Panc1 (cell line): ENCODE measurements at regions not wholly inside any gene's neighbourhood (a gene's known extent, or its start where the extent isn't known, plus 50 kb on each side); places are given as distances from the start of the nearest gene placed in this dataset.
"Not testable (repeated sequence)": the region's sequence is repeated elsewhere in the genome, so short reads cannot be mapped to it uniquely, and the experiment has no call there.

Experiments
- ATAC-seq: fragments of 200-7000 bp; cut with Tn5 transposase; 2 replicates; pipeline ENCODE4 v1.9.1; 2020; ENCODE audit warnings: mild to moderate bottlenecking, moderate library complexity
- BruUV-seq: library from RNA; stranded (reverse); fragments of 400-500 nt; replicated peaks from 2 replicates; lab custom pipeline; 2021; lab: Mats Ljungman, UMichigan
- CTCF ChIA-PET: fragments of 300-600 bp; sonication (Branson Sonifier 250); formaldehyde crosslinking; loops from one replicate; lab custom pipeline; 2022; ENCODE audit warnings: antibody characterized with exemption; lab: Charles Lee
- POLR2A ChIA-PET: fragments of 300-600 bp; sonication (Branson Sonifier 250); formaldehyde crosslinking; loops from one replicate; lab custom pipeline; 2022; ENCODE audit warnings: antibody characterized with exemption; lab: Charles Lee
- DNase-seq: peaks from one replicate; pipeline ENCODE4 v3.0.0-alpha.2; 2010; ENCODE audit warnings: low read depth, low spot score
- H3K27ac ChIP-seq: 2 replicates; pipeline ENCODE4 v1.5.1; 2011; ENCODE audit warnings: mild to moderate bottlenecking, low read length, inconsistent platforms
- H3K27me3 ChIP-seq: fragments of 200-500 bp; sonication (Bioruptor generic); 2 replicates; pipeline ENCODE4 v1.6.0; 2014; ENCODE audit warnings: low read length, inconsistent platforms; ENCODE audit not compliant: control insufficient read depth, insufficient read depth
- H3K36me3 ChIP-seq: fragments of 200-500 bp; sonication (Bioruptor generic); 2 replicates; pipeline ENCODE4 v1.5.1; 2014; ENCODE audit warnings: inconsistent platforms, mild to moderate bottlenecking, low read length, moderate library complexity; ENCODE audit not compliant: control insufficient read depth, insufficient read depth
- H3K4me1 ChIP-seq: 2 replicates; pipeline ENCODE4 v1.5.1; 2011; ENCODE audit warnings: inconsistent platforms, mild to moderate bottlenecking, low read length, moderate library complexity; ENCODE audit not compliant: control insufficient read depth, insufficient read depth
- H3K4me3 ChIP-seq, 2 experiments: 2 replicates each; pipeline ENCODE4 v1.5.1; 2011 to 2012; ENCODE audit warnings: low read depth in 2 of 2, low read length in 2 of 2, mild to moderate bottlenecking in 2 of 2, inconsistent platforms in 1 of 2, moderate library complexity in 1 of 2
- H3K9me3 ChIP-seq: fragments of 200-500 bp; sonication (Bioruptor generic); 2 replicates; pipeline ENCODE4 v1.5.1; 2014; ENCODE audit warnings: low read depth, mild to moderate bottlenecking, inconsistent platforms, low read length, moderate library complexity; ENCODE audit not compliant: control insufficient read depth, insufficient read depth
- in situ Hi-C: cut with HindIII; loops from 2 replicates; pipeline ENCODE4 v1.10.0; 2016; ENCODE audit warnings: low sequenced_read_pairs, low pct_unique_long_range_greater_than_20kb
- intact Hi-C: fragments of 100-400 bp; cut with micrococcal nuclease; formaldehyde crosslinking; loops from one replicate; pipeline ENCODE4 v1.10.0; 2022; ENCODE audit not compliant: unreplicated experiment

DNA sequence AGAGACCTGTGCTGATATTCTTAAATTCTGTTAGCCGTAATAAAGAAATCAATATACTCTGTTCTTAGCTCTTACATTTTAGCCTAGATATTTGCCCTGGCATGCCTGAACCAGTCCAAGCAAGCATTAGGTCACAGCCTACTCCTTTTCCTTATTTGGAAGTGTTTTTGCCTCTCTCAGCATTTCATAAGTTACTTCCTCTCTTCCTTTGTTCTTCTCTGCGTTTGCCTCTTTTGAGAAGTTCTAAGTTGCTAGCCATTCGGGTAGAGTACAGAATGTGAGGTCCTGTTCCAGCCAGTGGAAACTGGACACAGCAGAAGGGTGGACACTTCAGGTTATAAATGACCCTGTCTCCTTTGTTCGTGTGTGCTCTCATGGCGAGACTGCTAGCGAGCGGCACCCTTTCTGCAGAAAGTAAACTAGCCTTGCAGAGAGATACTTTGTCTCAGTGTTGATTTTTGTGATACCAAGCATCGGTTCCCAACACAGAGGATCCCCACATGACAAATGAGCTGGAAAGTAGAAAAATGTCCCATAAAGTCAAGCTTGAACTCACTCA, 75.0 kb upstream of the FAM153A start:
- H3K36me3 ChIP-seq, CTCF ChIA-PET, H3K27ac ChIP-seq, H3K4me3 ChIP-seq, BruUV-seq, H3K27me3 ChIP-seq, ATAC-seq, POLR2A ChIA-PET, H3K4me1 ChIP-seq, H3K9me3 ChIP-seq, in situ Hi-C loops, DNase-seq, intact Hi-C loops: not testable (repeated sequence)

DNA sequence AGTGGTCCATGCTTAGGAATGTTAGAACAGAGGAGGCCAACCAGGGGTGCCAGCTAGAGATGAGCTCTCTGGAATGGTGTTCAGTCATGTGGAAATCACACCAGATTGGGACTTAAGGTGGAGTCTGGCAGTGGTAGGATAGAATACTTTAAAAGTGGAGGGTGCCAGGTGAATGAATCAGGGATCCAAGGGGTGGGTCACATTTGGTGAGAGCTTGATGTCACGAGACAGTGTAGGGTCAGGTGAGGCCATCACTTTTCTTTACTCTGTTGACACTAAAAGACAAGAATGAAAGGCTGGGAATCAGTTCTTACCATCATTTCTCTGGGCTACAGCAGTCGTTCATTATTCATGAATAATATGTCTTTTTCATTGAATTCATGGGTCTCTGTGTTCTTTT, 73.8 kb upstream of the FAM153A start:
- intact Hi-C loops, H3K4me3 ChIP-seq, H3K9me3 ChIP-seq, POLR2A ChIA-PET, H3K27me3 ChIP-seq, H3K4me1 ChIP-seq, H3K36me3 ChIP-seq, CTCF ChIA-PET, BruUV-seq, ATAC-seq, H3K27ac ChIP-seq, DNase-seq, in situ Hi-C loops: not testable (repeated sequence)

DNA sequence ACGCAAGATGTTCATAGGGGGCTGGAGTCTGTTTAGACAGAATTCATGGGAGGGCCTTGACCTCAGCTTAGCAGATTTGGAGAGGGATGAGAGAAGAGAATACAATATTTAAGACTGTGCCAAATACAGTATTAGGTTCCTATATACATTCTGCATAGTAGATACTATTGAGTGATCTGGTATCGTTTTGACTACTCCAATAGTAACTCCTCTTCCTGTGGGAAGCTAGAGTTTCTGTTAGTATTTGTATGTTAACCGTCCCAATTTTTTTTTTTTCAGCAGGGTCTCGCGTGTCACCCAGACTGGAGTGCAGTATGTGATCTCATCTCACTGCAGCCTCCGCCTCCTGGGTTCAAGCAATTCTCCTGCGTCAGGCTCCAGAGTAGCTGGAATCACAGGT, 65.2 kb upstream of the FAM153A start:
- intact Hi-C loops, result not testable (repeated sequence)

DNA sequence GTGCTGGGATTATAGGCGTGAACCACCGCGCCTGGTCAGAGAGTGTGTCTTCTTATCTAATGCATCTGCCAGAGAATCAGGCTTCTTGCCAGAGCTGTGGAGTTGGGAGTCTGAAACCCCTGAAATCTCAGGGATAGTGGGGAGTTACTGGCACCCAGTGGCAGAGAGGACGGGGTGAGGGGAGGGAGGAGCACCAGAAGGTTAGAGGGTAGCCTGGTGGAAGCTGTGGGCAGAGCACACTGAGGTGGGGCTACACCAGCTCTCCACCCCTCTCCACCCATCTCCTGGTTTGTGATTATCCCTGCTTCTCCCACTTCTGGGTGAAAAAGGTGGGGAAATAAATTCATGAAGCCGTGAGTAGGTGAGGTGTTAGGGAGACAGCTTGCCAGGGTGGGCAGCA, 63.9 kb upstream of the FAM153A start:
- BruUV-seq, POLR2A ChIA-PET, H3K4me1 ChIP-seq, DNase-seq, in situ Hi-C loops, H3K4me3 ChIP-seq, CTCF ChIA-PET, H3K9me3 ChIP-seq, H3K27me3 ChIP-seq, H3K36me3 ChIP-seq, intact Hi-C loops, H3K27ac ChIP-seq: not testable (repeated sequence)
- ATAC-seq, result peak; percentile 51; the same call in 1 of the 2 replicates

More for the DNA sequence above, 65.2 kb upstream of the FAM153A start:
- in situ Hi-C loops, POLR2A ChIA-PET, DNase-seq, H3K4me1 ChIP-seq, ATAC-seq, H3K4me3 ChIP-seq, H3K9me3 ChIP-seq, H3K36me3 ChIP-seq, CTCF ChIA-PET, H3K27ac ChIP-seq, H3K27me3 ChIP-seq, BruUV-seq: not testable (repeated sequence)

DNA sequence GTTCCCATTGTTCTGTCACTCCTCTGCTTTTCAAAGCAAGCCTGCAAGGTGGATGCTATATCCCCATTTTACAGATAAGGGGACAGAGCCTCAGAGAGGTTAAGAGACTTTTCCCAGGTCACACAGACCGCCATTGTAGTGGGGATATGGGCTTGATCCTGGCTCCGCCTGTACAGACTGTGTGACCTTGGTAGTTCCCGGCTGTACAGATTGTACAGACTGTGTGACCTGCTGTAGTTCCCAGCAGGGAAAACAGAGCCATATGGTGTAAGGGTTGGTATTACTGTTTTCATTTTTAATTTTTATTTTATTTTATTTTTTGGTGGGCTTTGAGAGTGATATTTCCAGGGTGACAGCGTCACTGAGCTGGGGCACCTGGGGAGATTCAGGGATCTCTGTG, 63.2 kb upstream of the FAM153A start:
- CTCF ChIA-PET, ATAC-seq, DNase-seq, H3K4me3 ChIP-seq, H3K9me3 ChIP-seq, BruUV-seq, H3K4me1 ChIP-seq, intact Hi-C loops, H3K27me3 ChIP-seq, in situ Hi-C loops, H3K27ac ChIP-seq, H3K36me3 ChIP-seq, POLR2A ChIA-PET: not testable (repeated sequence)

DNA sequence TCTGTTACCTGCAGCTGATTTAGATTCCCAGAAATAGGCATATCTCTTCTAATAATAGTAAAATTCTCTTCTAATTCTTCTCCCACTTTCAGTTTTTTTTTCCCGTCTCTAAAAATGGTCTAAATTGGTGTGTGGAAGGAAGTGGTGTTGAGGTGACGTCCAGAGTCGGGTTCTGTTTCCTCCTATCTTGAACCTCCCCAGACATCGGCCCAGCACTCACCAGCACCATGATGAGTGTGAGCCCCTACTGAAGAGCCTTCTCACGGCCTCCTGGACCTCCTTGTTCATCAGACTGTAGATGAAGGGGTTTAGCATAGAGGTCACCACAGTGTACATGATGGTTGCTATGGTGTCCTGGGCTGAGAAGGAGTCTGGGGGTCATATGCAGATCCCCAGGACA, 53.5 kb upstream of the FAM153A start:
- intact Hi-C loops, CTCF ChIA-PET, in situ Hi-C loops, H3K27me3 ChIP-seq, H3K36me3 ChIP-seq, H3K4me3 ChIP-seq, DNase-seq, ATAC-seq, BruUV-seq, H3K27ac ChIP-seq, H3K9me3 ChIP-seq, POLR2A ChIA-PET, H3K4me1 ChIP-seq: not testable (repeated sequence)
